ENCODE measurements at regions not wholly inside any gene's neighbourhood (a gene's known extent, or its start where the extent isn't known, plus 50 kb on each side); places are given as distances from the start of the nearest gene placed in this dataset.
"Not testable (repeated sequence)": the region's sequence is repeated elsewhere in the genome, so short reads cannot be mapped to it uniquely, and the experiment has no call there.

DNA sequence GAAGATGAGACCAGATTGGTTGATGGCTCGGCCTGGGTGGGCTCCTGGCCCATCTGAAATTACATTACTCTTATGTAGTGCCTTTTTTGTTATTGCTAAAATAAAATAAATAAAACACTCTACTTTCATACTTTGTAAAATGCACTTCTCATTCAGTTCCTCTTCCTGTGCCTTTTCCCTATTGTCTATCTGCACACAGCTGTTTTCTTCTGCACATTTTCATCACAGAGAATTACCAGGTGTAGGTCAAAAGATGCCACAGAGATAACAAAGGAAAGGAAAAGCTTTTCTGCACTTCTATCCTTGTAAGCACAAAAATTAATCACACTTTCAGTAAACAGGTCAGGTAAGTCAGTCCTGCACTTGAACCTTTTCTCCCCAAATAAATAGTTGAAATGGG lies 265.1 kb downstream of the BTG1 start:
- in situ Hi-C loops (cut with HindIII; ENCODE audit: low sequenced_read_pairs) = no loop called here
- DNase-seq (ENCODE audit: low spot score) = no peak

DNA sequence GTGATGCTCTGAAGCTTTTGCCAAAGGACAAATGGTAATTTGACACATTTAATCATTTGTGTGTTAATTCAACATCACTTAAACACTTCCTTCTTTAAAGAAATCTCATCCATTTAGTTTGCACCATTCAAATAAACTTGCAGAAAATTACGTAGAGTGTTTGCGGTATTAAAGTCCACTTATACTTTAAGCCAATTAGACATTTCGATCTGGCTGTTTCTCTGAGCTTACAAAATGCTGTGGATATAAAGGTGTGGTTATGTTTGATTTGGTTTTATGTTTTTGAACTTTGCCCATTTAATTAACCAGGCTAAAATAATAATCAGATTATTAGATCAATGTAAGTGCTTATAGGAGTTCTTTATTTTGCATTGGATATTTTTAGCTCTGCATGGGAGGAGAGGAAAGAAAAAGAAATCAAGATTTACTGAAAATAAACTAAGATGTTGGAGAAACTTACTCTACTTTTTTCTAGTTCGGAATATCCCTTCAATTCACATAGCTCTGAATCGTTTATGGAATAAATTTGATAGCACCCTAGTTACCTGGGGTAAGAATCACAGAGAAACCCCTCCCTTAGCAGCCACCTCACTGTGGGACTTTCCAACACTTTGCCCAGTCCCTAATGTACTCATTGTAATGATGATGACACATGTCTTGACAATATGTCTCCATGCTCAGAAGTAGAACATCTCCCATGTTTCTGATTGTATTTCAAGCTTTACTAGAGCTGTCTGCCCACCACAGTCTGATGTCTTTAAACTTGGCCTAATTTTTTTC lies 268.0 kb downstream of the BTG1 start:
- no peak for DNase-seq (ENCODE audit: low spot score)
- in situ Hi-C loops (cut with HindIII; ENCODE audit: low sequenced_read_pairs) = no loop called here

DNA sequence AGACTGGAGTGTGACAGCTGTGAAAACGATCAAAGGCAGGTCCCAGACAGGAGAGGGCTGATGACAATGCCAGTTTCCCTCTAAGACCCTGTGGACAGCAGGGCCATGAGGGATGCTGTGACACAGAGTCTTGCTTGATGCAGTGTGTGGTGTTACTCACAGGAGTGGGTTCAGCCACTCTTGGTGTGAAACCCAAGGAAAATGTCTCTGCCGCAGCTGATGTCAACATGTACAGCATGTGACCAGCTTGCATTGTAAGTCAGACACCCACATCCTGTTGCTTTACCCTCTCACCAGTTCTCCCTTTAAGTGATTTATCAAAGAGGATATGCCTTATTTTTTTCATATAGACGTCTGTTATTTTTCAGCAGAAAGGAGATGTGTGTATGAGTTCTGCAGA lies 268.6 kb downstream of the BTG1 start:
- in situ Hi-C loops (cut with HindIII; ENCODE audit: low sequenced_read_pairs) = no loop called here
- DNase-seq (ENCODE audit: low spot score) = no peak

DNA sequence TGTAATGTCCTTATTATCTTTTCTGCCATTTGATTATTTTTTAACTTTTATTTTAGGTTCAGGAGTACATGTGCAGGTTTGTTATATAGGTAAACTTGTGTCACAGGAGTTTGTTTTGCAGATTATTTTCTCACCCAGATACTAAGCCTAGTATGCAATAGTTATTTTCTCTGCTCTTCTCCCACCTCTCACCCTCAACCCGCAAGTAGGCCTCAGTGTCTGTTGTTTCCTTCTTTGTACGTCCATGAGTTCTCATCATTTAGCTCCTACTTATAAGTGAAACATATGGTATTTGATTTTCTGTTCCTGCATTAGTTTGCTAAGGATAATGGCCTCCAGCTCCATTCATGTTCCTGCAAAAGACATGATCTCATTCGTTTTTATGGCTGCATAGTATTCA lies 270.0 kb downstream of the BTG1 start:
- DNase-seq (ENCODE audit: low spot score); in situ Hi-C loops (cut with HindIII; ENCODE audit: low sequenced_read_pairs): not testable (repeated sequence)

DNA sequence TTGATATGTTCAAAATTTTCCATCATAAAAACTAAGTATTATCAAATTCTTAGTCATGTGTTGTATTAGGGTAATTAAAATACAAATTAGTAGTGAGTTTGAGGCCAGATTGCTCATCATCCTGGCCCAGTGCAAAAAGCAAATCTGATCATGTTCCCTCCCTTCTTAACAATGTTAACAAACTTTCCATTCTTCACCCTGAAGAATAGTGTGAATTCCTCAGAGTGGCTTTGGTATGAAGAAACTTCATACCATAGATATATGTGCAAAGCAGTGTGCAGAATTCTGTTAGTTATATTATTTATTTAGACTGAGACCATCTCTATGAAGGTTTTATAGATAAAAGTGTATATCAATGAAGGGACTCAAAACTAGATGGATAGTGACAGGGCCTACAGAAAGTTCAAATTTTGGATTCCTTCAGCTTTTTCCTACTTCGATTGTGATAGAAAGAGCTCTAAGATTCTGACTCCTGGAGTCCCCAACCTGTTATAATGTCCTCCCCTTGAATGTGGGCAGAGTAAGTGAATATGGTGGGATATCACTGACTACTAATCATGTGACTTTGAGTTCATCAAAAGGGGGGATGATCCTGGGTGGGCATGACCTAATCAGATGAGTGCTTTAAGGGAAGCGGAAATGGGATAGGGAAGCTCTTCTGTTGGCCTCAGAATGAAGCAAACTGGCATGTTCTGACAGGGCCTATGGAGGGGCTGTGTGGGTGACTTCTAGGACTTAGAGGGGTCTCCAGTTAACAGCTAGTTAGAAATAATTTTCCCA lies 271.4 kb downstream of the BTG1 start:
- no peak for DNase-seq (ENCODE audit: low spot score)
- in situ Hi-C loops (cut with HindIII; ENCODE audit: low sequenced_read_pairs) = no loop called here

DNA sequence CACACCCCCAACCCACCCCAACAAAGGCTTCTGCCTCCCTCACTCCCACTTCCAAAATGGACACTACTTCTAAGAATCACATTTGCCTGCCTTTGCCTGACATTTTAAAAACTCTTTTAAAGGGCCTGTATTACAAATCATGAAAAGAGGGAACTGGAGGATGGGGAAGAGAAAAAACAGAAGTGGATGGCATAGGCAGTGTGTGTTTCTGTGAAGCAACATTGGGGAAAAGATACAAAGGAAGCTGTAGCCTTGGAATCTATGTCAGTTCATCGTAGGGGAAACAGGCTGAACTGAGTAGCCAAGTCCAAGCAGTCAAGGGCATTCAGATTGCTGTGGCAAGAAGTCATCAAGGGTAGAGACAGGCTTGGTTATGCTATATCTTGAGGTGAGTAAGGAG lies 273.9 kb downstream of the BTG1 start:
- DNase-seq (ENCODE audit: low spot score) = no peak
- in situ Hi-C loops (cut with HindIII; ENCODE audit: low sequenced_read_pairs) = no loop called here

DNA sequence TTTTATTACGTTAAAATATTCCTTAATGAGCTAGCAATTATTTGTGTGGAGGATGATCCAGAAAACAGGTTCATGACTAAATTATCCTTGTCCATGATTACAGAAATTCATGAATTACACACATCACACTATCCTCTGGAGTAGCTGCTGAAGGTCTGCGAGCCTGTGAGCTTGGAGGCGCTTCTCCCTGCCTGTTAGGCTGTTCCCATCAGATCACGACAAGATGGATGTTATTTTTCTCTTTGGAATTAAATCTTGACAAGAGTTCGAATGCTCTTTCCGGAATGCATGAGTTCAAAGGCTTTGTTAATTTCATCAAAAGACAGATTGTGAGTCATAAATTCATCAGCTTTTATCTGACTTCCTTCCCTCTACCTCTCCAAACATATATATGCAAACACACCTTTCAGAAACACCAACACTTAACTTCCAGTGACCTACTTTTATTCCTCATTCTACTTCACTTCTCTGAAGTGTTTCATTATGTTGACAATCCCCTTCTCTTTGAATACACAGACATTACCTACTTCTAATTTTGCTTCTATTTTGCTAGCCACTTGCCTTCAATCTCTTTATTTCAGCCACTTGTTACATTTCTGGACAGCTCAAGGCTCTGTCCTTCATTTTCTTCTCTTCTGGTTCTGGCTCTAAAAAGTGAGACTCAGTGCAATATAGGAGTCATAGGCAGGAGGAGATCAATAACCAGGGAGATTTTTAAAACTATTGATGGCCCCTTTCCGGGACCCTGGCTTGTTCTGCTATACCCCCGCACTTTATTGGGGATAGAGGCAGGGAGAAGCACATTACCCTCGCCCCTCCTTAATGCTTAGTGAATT lies 274.6 kb downstream of the BTG1 start:
- in situ Hi-C loops (cut with HindIII; ENCODE audit: low sequenced_read_pairs) = no loop called here
- DNase-seq (ENCODE audit: low spot score) = no peak

DNA sequence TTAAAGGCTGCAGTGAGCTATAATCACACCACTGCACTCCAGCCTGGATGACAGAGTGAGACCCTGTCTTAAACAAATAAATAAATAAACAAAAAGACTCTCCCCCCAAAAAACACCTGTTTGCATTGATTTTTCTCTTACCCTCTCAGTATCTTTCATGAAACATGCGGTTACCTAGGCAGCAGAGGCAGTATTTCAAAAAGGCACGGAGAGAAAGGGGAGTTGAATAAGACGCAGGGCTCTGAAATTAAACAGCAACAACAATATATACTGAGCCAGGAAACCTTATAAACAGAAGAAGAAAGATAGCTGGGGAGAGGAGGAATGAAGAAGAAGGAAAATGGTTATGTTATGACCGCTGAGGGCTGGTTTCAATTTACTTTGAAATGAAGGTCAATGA lies 277.6 kb downstream of the BTG1 start:
- in situ Hi-C loops (cut with HindIII; ENCODE audit: low sequenced_read_pairs) = no loop called here
- no peak for DNase-seq (ENCODE audit: low spot score)

DNA sequence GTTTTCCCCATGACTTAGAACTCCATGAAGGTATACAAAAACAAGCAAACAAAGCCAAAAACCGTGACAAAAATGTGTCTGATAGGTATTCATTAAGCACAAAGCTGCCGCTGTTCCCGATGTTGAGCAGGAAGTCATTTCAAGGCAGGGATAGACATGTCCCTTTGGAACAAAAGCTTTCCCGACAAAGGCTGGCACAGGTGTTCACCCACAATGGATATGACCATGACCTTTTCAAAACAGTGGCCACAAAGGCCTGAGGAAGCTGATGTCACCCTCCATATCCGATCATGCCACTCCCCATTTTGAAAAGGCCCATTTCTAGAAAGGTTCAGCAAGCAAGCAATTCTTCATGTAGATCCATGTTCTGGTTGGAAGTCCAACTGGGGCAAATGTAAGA lies 279.1 kb downstream of the BTG1 start:
- DNase-seq (ENCODE audit: low spot score) = no peak
- in situ Hi-C loops (cut with HindIII; ENCODE audit: low sequenced_read_pairs) = no loop called here

DNA sequence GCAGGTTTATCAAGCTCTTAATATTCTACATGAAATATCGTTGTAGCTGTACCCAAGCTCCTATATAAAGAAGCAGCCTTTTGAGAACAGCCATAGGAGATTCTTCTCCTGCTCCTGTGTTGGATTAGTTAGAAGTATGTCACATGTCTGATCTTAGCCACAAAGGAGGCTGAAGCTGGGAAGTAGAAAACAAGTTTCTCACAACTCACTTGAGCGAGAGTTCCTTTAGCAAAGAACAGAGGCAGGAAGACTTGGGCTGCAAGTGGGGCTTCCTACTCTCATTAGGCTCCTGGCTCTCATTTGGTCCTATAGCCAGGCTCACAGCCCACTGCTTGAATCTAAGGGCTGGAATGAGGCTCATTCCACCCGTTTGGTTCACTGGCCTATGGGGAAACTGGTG lies 281.9 kb downstream of the BTG1 start:
- DNase-seq (ENCODE audit: low spot score) = no peak
- in situ Hi-C loops (cut with HindIII; ENCODE audit: low sequenced_read_pairs) = no loop called here

DNA sequence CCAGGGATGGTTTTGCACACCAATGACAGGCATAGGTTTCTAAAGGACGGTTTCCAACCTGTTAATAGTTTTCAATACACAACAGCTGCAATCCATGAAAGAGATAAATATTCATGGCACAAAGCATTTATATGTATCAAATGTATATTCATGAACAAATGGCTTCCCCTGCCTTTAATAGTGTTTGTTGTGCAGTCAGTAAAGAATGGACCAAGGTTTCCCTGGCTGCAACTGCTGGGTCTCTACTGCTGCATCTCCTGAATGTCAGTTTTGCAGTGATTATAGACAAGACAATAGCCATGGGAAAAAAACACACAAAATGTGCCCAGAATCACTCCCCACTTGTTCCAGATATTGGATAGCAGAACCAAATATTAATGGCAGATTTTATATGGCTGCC lies 284.1 kb downstream of the BTG1 start:
- in situ Hi-C loops (cut with HindIII; ENCODE audit: low sequenced_read_pairs) = no loop called here

DNA sequence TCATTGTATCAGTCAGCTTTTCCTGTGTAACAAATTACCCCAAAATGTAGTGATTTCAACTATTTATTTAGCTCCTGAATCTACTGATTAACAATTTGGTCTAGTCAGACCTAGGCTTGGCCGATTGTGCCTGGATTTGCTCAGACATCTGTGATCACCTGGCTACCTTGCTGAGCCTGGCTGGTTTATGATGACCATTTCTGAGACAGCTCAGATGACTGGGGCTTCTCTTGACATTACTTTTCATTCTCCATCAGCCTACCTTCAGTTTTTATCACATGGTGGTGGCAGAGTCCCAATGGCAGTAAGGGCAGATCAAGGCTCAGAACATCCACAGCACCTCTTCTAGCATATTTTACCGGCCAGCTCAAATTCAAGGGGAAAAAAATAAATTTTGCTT lies 286.3 kb downstream of the BTG1 start:
- DNase-seq (ENCODE audit: low spot score) = no peak
- in situ Hi-C loops (cut with HindIII; ENCODE audit: low sequenced_read_pairs) = no loop called here

More for the DNA sequence above, 284.1 kb downstream of the BTG1 start:
- DNase-seq (ENCODE audit: low spot score) = no peak

DNA sequence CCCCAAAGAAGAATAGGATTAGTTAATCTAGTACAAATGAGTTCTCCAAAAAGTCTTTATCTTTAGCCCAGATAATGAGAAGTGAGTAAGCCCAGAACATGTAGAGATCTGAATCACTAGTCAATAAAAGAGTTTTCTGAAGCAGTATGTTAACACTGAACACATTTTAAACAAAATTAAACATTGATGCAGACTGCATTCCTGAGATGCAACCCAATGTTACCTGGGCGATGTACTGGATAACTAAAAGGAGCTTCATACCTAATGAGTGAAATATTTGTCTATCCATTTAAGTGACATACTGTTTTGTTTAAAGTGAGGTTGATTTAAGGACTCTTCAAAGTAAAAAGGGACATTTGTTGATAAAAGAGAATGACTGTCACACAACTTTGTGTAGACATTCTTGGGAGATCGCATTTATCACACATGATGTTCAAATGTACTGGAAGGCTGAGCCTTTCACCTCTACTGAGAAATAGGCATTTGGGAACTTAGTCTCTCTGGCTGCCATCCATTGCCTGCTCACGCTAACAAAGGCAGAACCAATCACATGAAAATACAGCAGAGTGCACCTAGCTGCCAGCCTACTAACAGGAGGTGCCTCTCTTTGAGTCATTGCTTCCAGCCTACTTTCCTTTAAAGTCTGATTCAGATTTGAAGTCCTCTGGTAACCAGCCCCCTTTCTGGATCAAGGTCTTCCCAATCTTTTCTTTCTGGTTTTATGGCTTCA lies 287.7 kb downstream of the BTG1 start:
- DNase-seq (ENCODE audit: low spot score) = no peak
- in situ Hi-C loops (cut with HindIII; ENCODE audit: low sequenced_read_pairs) = no loop called here

DNA sequence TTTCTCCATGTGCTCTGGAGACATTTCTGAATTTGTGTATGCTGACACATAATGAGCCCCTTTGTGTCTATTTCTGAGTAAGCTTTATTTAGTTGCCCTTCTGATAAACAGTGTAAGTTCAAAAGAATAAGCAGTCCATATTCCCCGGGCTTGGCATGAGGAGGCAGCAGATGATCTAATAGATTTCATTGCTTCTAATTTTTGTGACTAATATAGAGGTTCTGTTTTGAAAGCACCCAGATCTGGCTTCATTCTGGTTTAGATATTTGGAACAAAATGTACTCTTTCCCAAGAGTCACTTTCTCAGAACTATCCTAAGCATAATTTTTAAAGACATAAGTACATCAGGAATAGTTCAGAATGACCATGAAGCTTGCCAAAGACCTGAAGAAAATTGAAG lies 290.9 kb downstream of the BTG1 start:
- DNase-seq (ENCODE audit: low spot score) = peak; percentile 53
- in situ Hi-C loops (cut with HindIII; ENCODE audit: low sequenced_read_pairs) = no loop called here

DNA sequence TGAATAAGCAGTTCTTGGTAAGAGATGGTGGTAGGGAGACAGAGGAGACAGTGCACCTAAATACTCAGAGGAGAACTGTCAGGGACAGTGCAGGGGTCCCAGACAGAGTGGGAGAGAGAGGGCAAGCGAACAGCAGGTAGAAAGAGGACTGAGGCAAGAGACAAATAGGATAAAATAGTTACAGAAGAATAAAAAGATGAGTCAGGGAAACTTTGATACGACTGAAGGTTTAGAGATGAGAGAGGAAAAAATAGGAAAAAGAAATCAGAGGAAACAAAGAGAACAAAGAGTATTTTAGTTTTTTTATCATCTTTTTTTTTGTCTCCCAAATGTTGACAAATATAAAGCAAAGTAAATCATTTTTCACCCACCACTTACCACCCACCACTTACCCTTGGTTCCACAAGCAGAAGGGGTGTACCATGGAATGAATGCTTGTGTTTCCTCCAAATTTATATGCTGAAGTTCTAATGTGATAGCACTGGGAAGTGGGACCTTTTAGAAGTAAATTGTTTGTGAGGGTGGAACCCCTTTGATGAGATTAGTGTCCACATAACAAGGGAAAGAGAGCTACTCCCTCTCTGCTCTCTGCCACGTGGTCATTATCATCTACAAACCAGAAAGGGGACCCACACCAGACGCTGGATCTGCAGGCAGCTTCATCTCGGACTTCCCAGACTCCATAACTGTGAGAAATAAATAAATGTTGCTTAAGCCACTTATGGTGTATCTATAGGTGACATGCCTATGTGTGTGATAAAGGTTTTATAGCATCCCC lies 292.1 kb downstream of the BTG1 start:
- in situ Hi-C loops (cut with HindIII; ENCODE audit: low sequenced_read_pairs) = no loop called here
- DNase-seq (ENCODE audit: low spot score) = no peak

DNA sequence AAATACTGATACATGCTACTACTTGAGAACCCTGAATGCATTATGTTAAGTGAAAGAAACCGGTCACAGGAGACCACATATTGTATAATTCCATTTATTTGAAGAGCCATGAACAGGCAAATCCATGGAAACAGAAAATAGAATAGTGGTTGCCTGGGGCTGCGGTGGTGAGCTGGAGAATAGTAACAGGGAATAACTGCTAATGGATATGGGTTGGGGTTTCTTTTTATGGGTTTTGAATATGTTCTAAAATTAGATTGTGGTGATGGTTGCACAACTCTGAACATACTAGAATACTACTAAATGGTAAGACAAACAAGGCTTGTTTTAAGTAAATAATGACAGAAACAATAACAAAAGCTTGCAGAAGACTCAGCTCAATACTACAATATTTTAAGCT lies 293.0 kb downstream of the BTG1 start:
- no peak for DNase-seq (ENCODE audit: low spot score)
- in situ Hi-C loops (cut with HindIII; ENCODE audit: low sequenced_read_pairs) = no loop called here

DNA sequence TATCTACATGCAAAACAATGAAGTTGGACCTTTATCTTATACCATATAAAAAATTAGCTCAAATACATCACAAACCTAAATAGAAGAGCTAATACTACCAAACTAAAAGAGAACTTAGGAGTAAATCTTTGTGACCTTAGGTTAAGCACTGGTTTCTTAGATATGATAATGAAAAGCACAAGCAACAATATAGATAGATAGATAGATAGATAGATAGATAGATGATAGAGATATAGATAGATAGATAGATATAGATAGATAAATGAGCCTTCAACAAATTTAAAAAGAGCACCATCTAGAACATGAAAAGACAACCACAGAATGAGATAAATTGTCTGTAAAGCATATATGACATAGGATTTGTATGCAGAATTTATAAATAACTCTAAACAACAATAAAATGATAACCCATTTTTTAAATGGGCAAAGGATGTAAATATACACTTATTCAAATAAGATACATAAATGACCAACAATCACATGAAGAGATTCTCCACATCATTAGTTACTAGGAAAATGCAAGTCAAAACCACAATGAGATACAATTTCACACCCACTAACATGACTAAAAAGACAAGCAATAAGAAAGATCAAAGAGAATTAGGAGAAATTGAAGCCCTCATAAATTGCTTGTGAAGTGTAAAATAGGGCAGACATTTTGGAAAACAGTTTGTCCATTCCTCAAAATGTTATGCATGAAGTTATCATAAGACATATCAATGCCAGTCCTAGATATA lies 293.7 kb downstream of the BTG1 start:
- no peak for DNase-seq (ENCODE audit: low spot score)
- in situ Hi-C loops (cut with HindIII; ENCODE audit: low sequenced_read_pairs) = no loop called here

DNA sequence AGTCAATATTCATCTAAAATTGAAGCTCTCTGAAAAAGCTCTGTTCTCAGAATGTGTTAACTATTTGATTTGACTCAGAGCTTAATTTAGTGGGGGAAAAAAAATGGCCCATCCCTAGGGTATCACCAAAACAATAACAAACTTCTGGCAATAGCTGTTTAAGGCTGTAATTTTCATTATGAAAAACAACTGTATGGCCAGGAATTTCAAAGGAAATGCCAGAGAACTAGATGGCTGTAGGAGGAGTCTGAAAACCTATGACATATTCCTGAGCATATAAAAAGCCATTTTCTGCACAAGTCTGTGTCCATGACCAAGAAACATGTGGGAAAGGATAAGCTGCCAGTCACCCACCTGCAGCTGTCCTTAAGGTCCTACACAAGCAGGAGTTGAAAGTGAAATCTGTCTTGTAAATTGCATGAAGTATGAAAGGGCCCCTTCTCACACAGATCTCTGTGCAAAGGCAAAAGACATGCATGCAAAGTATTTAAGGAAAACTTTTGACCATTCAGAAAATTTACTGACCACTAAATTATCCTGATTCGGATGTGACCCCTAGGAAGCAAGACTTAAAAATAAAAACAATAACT lies 299.1 kb downstream of the BTG1 start:
- in situ Hi-C loops (cut with HindIII; ENCODE audit: low sequenced_read_pairs) = no loop called here
- DNase-seq (ENCODE audit: low spot score) = no peak
